K562 (cell line): ENCODE measurements at regions not wholly inside any gene's neighbourhood (a gene's known extent, or its start where the extent isn't known, plus 50 kb on each side); places are given as distances from the start of the nearest gene placed in this dataset.

Source experiments
- ATAC-seq: fragments of 200-7000 bp; cut with Tn5 transposase; 3 replicates; pipeline ENCODE4 v1.9.1; 2020; ENCODE audit warnings: moderate library complexity
- BruUV-seq: library from RNA; stranded (reverse); fragments of 400-500 nt; replicated peaks from 2 replicates; lab custom pipeline; 2021; lab: Mats Ljungman, UMichigan
- CTCF ChIA-PET: fragments of 300-600 bp; formaldehyde crosslinking; extraction: SDS; loops from one replicate; lab custom pipeline; 2021; ENCODE audit warnings: low intra/inter-chr PET ratio; lab: Yijun Ruan, JAX
- POLR2A ChIA-PET: fragments of 300-600, 350-650 bp; sonication (Branson Sonifier 250); formaldehyde crosslinking; extraction: SDS; loops from one replicate; lab custom pipeline; 2021; ENCODE audit warnings: antibody characterized with exemption, inconsistent platforms; lab: Yijun Ruan, JAX
- DNase-seq, 4 experiments: peaks; one replicate each; pipeline versions ENCODE4 v3.0.0 to v3.0.0-alpha.2; 2011 to 2018; ENCODE audit warnings: low spot score in 3 of 4, mixed read lengths in 3 of 4; ENCODE audit errors: extremely low read depth in 1 of 4
- FAIRE-seq: peaks from 2 replicates; lab custom pipeline; 2011; peaks lifted over from hg19 to GRCh38; lab: Jason Lieb, UNC
- H2AFZ ChIP-seq: 2 replicates; pipeline ENCODE4 v1.6.0; 2011; ENCODE audit warnings: low read depth, low read length, control low read depth, inconsistent platforms
- H3K27ac ChIP-seq: fragments of 200-600 bp; 3 replicates; pipeline ENCODE4 v1.8.0; 2011; ENCODE audit warnings: low read depth, mild to moderate bottlenecking, control low read depth, inconsistent platforms, low read length, moderate library complexity, mixed read lengths; ENCODE audit errors: extremely low read depth
- H3K27me3 ChIP-seq, 2 experiments: fragments of 300-600 bp in 1 of 2; 2 replicates in 1 of 2; 3 replicates in 1 of 2; pipeline versions ENCODE4 v1.6.0 to v1.8.0; 2011; ENCODE audit warnings: inconsistent platforms in 2 of 2, low read length in 2 of 2, mild to moderate bottlenecking in 1 of 2, mixed read lengths in 1 of 2, moderate library complexity in 1 of 2; ENCODE audit not compliant: control insufficient read depth in 2 of 2, insufficient read depth in 2 of 2
- H3K36me3 ChIP-seq: fragments of 300-600 bp; 3 replicates; pipeline ENCODE4 v1.8.0; 2011; ENCODE audit warnings: mild to moderate bottlenecking, low read length, inconsistent platforms; ENCODE audit not compliant: control insufficient read depth, insufficient read depth
- H3K4me1 ChIP-seq, 2 experiments: fragments of 200-600 bp in 1 of 2; replicated peaks in 1 of 2; 2 replicates in 1 of 2; 3 replicates in 1 of 2; pipeline versions ENCODE4 v1.5.1 to v1.8.0; 2011; ENCODE audit warnings: inconsistent platforms in 2 of 2, low read length in 2 of 2, mild to moderate bottlenecking in 1 of 2, mixed read lengths in 1 of 2, moderate library complexity in 1 of 2; ENCODE audit not compliant: control insufficient read depth in 2 of 2, insufficient read depth in 2 of 2
- H3K4me2 ChIP-seq: 2 replicates; pipeline ENCODE4 v1.6.1; 2011; ENCODE audit warnings: low read length, control low read depth, inconsistent platforms, mixed read lengths; ENCODE audit not compliant: insufficient read depth
- H3K4me3 ChIP-seq: fragments of 200-600 bp; sonication (generic), shearing (Covaris generic); 2 replicates; pipeline ENCODE4 v1.5.1; 2016; ENCODE audit warnings: control low read depth, inconsistent platforms
- H3K79me2 ChIP-seq: fragments of 200-600 bp; 3 replicates; pipeline ENCODE4 v1.8.0; 2011; ENCODE audit warnings: low read length, inconsistent platforms; ENCODE audit not compliant: control insufficient read depth, insufficient read depth
- H3K9ac ChIP-seq, 2 experiments: 2 replicates each; pipeline versions ENCODE4 v1.6.0 to v1.6.1; 2011; ENCODE audit warnings: low read depth in 2 of 2, low read length in 2 of 2, control low read depth in 1 of 2, inconsistent platforms in 1 of 2, mild to moderate bottlenecking in 1 of 2, mixed read lengths in 1 of 2; ENCODE audit not compliant: insufficient read depth in 1 of 2
- H3K9me1 ChIP-seq: one replicate; pipeline ENCODE4 v1.6.0; 2011; ENCODE audit warnings: inconsistent platforms, mild to moderate bottlenecking, low read length, moderate library complexity; ENCODE audit not compliant: control insufficient read depth, insufficient read depth
- H3K9me3 ChIP-seq: replicated peaks from 2 replicates; pipeline ENCODE4 v1.5.1; 2011; ENCODE audit warnings: low read depth, low read length, inconsistent platforms; ENCODE audit not compliant: control insufficient read depth, insufficient read depth
- H4K20me1 ChIP-seq: replicated peaks from 2 replicates; pipeline ENCODE4 v1.6.1; 2011; ENCODE audit warnings: low read length, inconsistent platforms, mixed read lengths; ENCODE audit not compliant: control insufficient read depth, insufficient read depth
- ATF7 ChIP-seq: fragments of 450-650 bp; IDR thresholded peaks from 2 replicates; pipeline ENCODE4 v1.7.1; 2014; ENCODE audit warnings: mild to moderate bottlenecking, moderate library complexity
- BACH1 ChIP-seq: fragments of 200-800 bp; sonication (Bioruptor generic); IDR thresholded peaks from 2 replicates; pipeline ENCODE4 v1.6.1; 2016; ENCODE audit warnings: missing genetic modification characterization, missing compliant biosample characterization
- HOXB6 ChIP-seq: fragments of 250-450 bp; sonication (Bioruptor Pico); IDR thresholded peaks from 2 replicates; pipeline ENCODE4 v1.5.1; 2022; ENCODE audit warnings: mild to moderate bottlenecking, borderline replicate concordance
- LEF1 ChIP-seq: fragments of 450-650 bp; IDR thresholded peaks from 2 replicates; pipeline ENCODE4 v1.6.1; 2016; ENCODE audit warnings: mild to moderate bottlenecking
- MCM5 ChIP-seq: fragments of 450-650 bp; IDR thresholded peaks from 2 replicates; pipeline ENCODE4 v1.6.1; 2016; ENCODE audit warnings: low read depth
- MTA1 ChIP-seq: fragments of 450-650 bp; IDR thresholded peaks from 2 replicates; pipeline ENCODE4 v1.6.1; 2017; ENCODE audit warnings: borderline replicate concordance
- MTA2 ChIP-seq: fragments of 450-650 bp; IDR thresholded peaks from 2 replicates; pipeline ENCODE4 v1.6.1; 2016; ENCODE audit warnings: low read depth
- NRF1 ChIP-seq, 2 experiments: fragments of 450-650 bp; IDR thresholded peaks in 1 of 2; conservative IDR thresholded peaks in 1 of 2; 2 replicates each; pipeline ENCODE4 v1.6.1; 2014; ENCODE audit warnings: mild to moderate bottlenecking in 2 of 2
- PBX2 ChIP-seq, 2 experiments: IDR thresholded peaks in 1 of 2; conservative IDR thresholded peaks in 1 of 2; 2 replicates each; pipeline ENCODE4 v1.6.1; 2016; ENCODE audit warnings: low read depth in 2 of 2, mild to moderate bottlenecking in 1 of 2, missing compliant biosample characterization in 1 of 2, missing genetic modification characterization in 1 of 2, moderate library complexity in 1 of 2
- PCBP1 ChIP-seq: fragments of 200-400 bp; formaldehyde crosslinking; IDR thresholded peaks from 2 replicates; pipeline ENCODE4 v1.6.1; 2018; ENCODE audit warnings: mild to moderate bottlenecking, low read depth, low read length; ENCODE audit not compliant: poor library complexity, severe bottlenecking
- RBM22 ChIP-seq: fragments of 200-400 bp; formaldehyde crosslinking; IDR thresholded peaks from 2 replicates; pipeline ENCODE4 v1.6.1; 2018; ENCODE audit warnings: low read length, low read depth; ENCODE audit not compliant: poor library complexity, severe bottlenecking
- SAFB2 ChIP-seq: fragments of 200-400 bp; formaldehyde crosslinking; IDR thresholded peaks from 2 replicates; pipeline ENCODE4 v1.6.1; 2018; ENCODE audit warnings: borderline replicate concordance, low read length, low read depth, moderate library complexity; ENCODE audit not compliant: severe bottlenecking
- SUPT5H ChIP-seq: fragments of 450-650 bp; IDR thresholded peaks from 2 replicates; pipeline ENCODE4 v1.6.1; 2016
- TCF7L2 ChIP-seq: fragments of 150-350 bp; IDR thresholded peaks from 2 replicates; pipeline ENCODE4 v1.6.1; 2016; ENCODE audit warnings: low read depth, mild to moderate bottlenecking, low read length, moderate library complexity
- ZNF175 ChIP-seq: fragments of 200-800 bp; sonication (Bioruptor generic); IDR thresholded peaks from 2 replicates; pipeline ENCODE4 v1.6.1; 2016; ENCODE audit warnings: low read depth, mild to moderate bottlenecking, missing genetic modification characterization, missing compliant biosample characterization
- ZNF717 ChIP-seq: fragments of 250-450 bp; sonication (Bioruptor Pico); IDR thresholded peaks from 2 replicates; pipeline ENCODE4 v1.5.0; 2021
- WGBS: fragments of 100-300 bp; shearing (Covaris generic); methylation state at CpG from one replicate; pipeline ENCODE4 v1.1.6; 2016; ENCODE audit warnings: low coverage, mixed read lengths; ENCODE audit not compliant: insufficient coverage; ENCODE audit errors: missing lambda C conversion rate; 5-methylcytosine and 5-hydroxymethylcytosine counted together
- in situ Hi-C: fragments of 300-500 bp; cut with MboI; formaldehyde crosslinking; loops from 4 replicates; pipeline ENCODE4 v1.15.0; 2018; ENCODE audit warnings: inconsistent platforms, mixed read lengths
- intact Hi-C: fragments of 100-400 bp; cut with micrococcal nuclease; formaldehyde crosslinking; loops from 2 replicates; pipeline ENCODE4 v1.14.2; 2022

GRCh38 chr6:100179576-100179975 lies 185.6 kb upstream of the MCHR2 start (continued):
- TF ChIP-seq PBX2 (CRISPR knock-in tag; IDR thresholded peaks at IDR 0.05; ENCODE audit: low read depth) (no peak), PBX2 (tag; conservative IDR thresholded peaks at IDR 0.05; ENCODE audit: low read depth) (no peak), RBM22 (no peak), MTA2 (no peak), ZNF175 (CRISPR knock-in tag) (no peak)

- no TSS peak for BruUV-seq
- ChIA-PET POLR2A (no interaction called here), CTCF (no interaction called here)
- ATAC-seq (no peak), FAIRE-seq (no peak)
- H3K36me3 ChIP-seq, result no peaks in the 10 kb centered on the region
- intact Hi-C loops, result loop anchor here (5.0 kb wide), 1 partner anchor 104 kb away; no protein-coding TSS in a partner anchor
- H3K4me1 ChIP-seq, result peaks cover 0 to 11% of the 10 kb centered on the region in 2 experiments; a peak in 3 of 5 replicates
- no peaks in the 10 kb centered on the region for H3K79me2 ChIP-seq
- H3K9me3 ChIP-seq, result no peaks in the 10 kb centered on the region
- H3K9ac ChIP-seq, result no peak overlapping the region
- no peak overlapping the region for H2AFZ ChIP-seq
- H3K27ac ChIP-seq, result no peak overlapping the region
- TF ChIP-seq ZNF717 (CRISPR knock-in tag) (no peak), NRF1 (conservative IDR thresholded peaks at IDR 0.05 in 1 of 2, IDR thresholded peaks at IDR 0.05 in 1 of 2) (no peak), PCBP1 (no peak), MCM5 (no peak), PBX2 (CRISPR knock-in tag; IDR thresholded peaks at IDR 0.05; ENCODE audit: low read depth) (no peak), PBX2 (tag; conservative IDR thresholded peaks at IDR 0.05; ENCODE audit: low read depth) (no peak), TCF7L2 (no peak), MTA1 (no peak), SAFB2 (no peak), LEF1 (no peak), BACH1 (tag) (no peak), HOXB6 (no peak), SUPT5H (no peak), ATF7 (no peak)
- TF ChIP-seq, all 486 proteins: peak for 0
- Histone ChIP-seq H3K4me3 (no peak overlapping the region), H3K4me2 (no peak overlapping the region), H4K20me1 (no peaks in the 10 kb centered on the region), H3K9me1 (no peaks in the 10 kb centered on the region), H3K27me3 (no peaks in the 10 kb centered on the region)
- DNase-seq, result no peak
- in situ Hi-C loops, result no loop called here
- 0% methylated on average over 1 of the region's 1 CpG for WGBS
Observed at GRCh38 chr6:100177956-100178355, 183.9 kb upstream of the MCHR2 start.
